ENCODE measurements at regions not wholly inside any gene's neighbourhood (a gene's known extent, or its start where the extent isn't known, plus 50 kb on each side); places are given as distances from the start of the nearest gene placed in this dataset.

GRCh38 chr22:46056546-46057245 lies 79.7 kb upstream of the WNT7B start (continued):
- no peak for TF ChIP-seq REST (IDR thresholded peaks at IDR 0.05; ENCODE audit: low read depth, low read length)
- peak; percentile 38; the same call in 1 of the 2 replicates for TF ChIP-seq NFIC (IDR thresholded peaks at IDR 0.05; ENCODE audit: borderline replicate concordance)
- peak; percentile 55 to 72 for TF ChIP-seq EP300 (IDR thresholded peaks at IDR 0.05; ENCODE audit: borderline replicate concordance in 1 of 2, low read depth in 1 of 2, low read length in 1 of 2)
- TF ChIP-seq RAD21 (IDR thresholded peaks at IDR 0.05; ENCODE audit: low read length) = no peak
- no peak for TF ChIP-seq RFX5 (IDR thresholded peaks at IDR 0.05; ENCODE audit: low read length)
- TF ChIP-seq, protein P1, sequence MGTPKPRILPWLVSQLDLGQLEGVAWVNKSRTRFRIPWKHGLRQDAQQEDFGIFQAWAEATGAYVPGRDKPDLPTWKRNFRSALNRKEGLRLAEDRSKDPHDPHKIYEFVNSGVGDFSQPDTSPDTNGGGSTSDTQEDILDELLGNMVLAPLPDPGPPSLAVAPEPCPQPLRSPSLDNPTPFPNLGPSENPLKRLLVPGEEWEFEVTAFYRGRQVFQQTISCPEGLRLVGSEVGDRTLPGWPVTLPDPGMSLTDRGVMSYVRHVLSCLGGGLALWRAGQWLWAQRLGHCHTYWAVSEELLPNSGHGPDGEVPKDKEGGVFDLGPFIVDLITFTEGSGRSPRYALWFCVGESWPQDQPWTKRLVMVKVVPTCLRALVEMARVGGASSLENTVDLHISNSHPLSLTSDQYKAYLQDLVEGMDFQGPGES (IDR thresholded peaks at IDR 0.05; ENCODE audit: low read depth, low read length) = no peak
- no peak for TF ChIP-seq EZH2phosphoT487 (IDR thresholded peaks at IDR 0.05; ENCODE audit: borderline replicate concordance, low read depth)
- TF ChIP-seq RCOR1 (IDR thresholded peaks at IDR 0.05; ENCODE audit: low read length) = 0 out of 2 replicates have a peak, but pooled peaks have one; percentile 35
- TF ChIP-seq POLR2AphosphoS5 (IDR thresholded peaks at IDR 0.05; ENCODE audit: low read depth, low read length) = peak; percentile 56; the same call in 1 of the 2 replicates

GRCh38 chr22:46057246-46058090 lies 80.5 kb upstream of the WNT7B start:
- no peaks in the 10 kb centered on the region for H3K27me3 ChIP-seq (ENCODE audit: insufficient read depth)
- H3K4me2 ChIP-seq = peak overlapping the region; percentile 98
- ChIA-PET CTCF (interaction anchor here (0.6 to 10.4 kb wide), 13 partner anchors 13 to 187 kb away, joined by 3 to 76 read pairs (median 5); no protein-coding TSS in a partner anchor), POLR2A (interaction anchor here (1.0 to 8.1 kb wide), 7 partner anchors 7 to 50 kb away, joined by 3 to 63 read pairs (median 15); no protein-coding TSS in a partner anchor)
- 13% methylated on average over 17 of the region's 17 CpGs for WGBS (ENCODE audit: low lambda C conversion rate)
- H2AFZ ChIP-seq (ENCODE audit: low read depth) = no peak overlapping the region
- TF ChIP-seq TAF1 (IDR thresholded peaks at IDR 0.05; ENCODE audit: borderline replicate concordance, low read depth, low read length) (0 out of 2 replicates have a peak, but pooled peaks have one; percentile 24), EP300 (IDR thresholded peaks at IDR 0.05; ENCODE audit: borderline replicate concordance in 1 of 2, low read depth in 1 of 2, low read length in 1 of 2) (no peak)
- TF ChIP-seq, protein P2, sequence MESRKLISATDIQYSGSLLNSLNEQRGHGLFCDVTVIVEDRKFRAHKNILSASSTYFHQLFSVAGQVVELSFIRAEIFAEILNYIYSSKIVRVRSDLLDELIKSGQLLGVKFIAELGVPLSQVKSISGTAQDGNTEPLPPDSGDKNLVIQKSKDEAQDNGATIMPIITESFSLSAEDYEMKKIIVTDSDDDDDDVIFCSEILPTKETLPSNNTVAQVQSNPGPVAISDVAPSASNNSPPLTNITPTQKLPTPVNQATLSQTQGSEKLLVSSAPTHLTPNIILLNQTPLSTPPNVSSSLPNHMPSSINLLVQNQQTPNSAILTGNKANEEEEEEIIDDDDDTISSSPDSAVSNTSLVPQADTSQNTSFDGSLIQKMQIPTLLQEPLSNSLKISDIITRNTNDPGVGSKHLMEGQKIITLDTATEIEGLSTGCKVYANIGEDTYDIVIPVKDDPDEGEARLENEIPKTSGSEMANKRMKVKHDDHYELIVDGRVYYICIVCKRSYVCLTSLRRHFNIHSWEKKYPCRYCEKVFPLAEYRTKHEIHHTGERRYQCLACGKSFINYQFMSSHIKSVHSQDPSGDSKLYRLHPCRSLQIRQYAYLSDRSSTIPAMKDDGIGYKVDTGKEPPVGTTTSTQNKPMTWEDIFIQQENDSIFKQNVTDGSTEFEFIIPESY (IDR thresholded peaks at IDR 0.05; ENCODE audit: borderline replicate concordance, low read depth) = no peak
- H3F3A ChIP-seq (replicated peaks; ENCODE audit: insufficient read depth) = peaks cover 58% of the 10 kb centered on the region
- peaks cover 92% of the 10 kb centered on the region for H3K79me2 ChIP-seq (ENCODE audit: insufficient read depth)
- no peaks in the 10 kb centered on the region for H3K9me2 ChIP-seq
- peaks cover 43 to 66% of the 10 kb centered on the region in 2 experiments for H3K4me1 ChIP-seq (ENCODE audit: control insufficient read depth in 1 of 2, insufficient read depth in 2 of 2, low read depth in 1 of 2, low read length in 1 of 2)
- peaks cover 0 to 4% of the 10 kb centered on the region in 2 experiments for H3K36me3 ChIP-seq (replicated peaks in 1 of 2; ENCODE audit: control insufficient read depth in 1 of 2, insufficient read depth in 2 of 2, low read length in 1 of 2)
- H3K27ac ChIP-seq (ENCODE audit: low read depth in 2 of 2, low read length in 1 of 2) = peak overlapping the region; percentile 94 to 100
- no peaks in the 10 kb centered on the region for H3K9me3 ChIP-seq
- H4K20me1 ChIP-seq (ENCODE audit: insufficient read depth) = no peaks in the 10 kb centered on the region
- no peak for DNase-seq
- H3K9ac ChIP-seq = peak overlapping the region; percentile 97
- H3K4me3 ChIP-seq (ENCODE audit: low read depth in 2 of 2, low read length in 1 of 2) = peak overlapping the region; percentile 67 to 68
